Effector memory CD8-positive, alpha-beta T cell (primary cell): ENCODE measurements at regions not wholly inside any gene's neighbourhood (a gene's known extent, or its start where the extent isn't known, plus 50 kb on each side); places are given as distances from the start of the nearest gene placed in this dataset.

ENCODE experiments used
- ATAC-seq: fragments of 150-1000 bp; cut with Tn5 transposase; replicated peaks from 2 replicates; pipeline ENCODE4 v1.10.0; 2021; ENCODE audit warnings: mild to moderate bottlenecking, moderate library complexity
- DNase-seq, 3 experiments: peaks; one replicate each; pipeline ENCODE4 v3.0.0; 2021
- H3K27ac Mint-ChIP-seq, 2 donors: one replicate each; pipeline ENCODE4 v1.8.0; 2022; ENCODE audit warnings: mild to moderate bottlenecking in 2 of 2, mixed read lengths in 2 of 2, moderate library complexity in 2 of 2
- H3K27me3 Mint-ChIP-seq, 2 donors: one replicate each; pipeline ENCODE4 v1.8.0; 2022; ENCODE audit warnings: mixed read lengths in 2 of 2
- H3K36me3 Mint-ChIP-seq: one replicate; pipeline ENCODE4 v1.8.0; 2022; ENCODE audit warnings: mild to moderate bottlenecking, moderate library complexity, mixed read lengths; ENCODE audit not compliant: insufficient read depth
- H3K4me1 Mint-ChIP-seq, 2 donors: one replicate each; pipeline ENCODE4 v1.8.0; 2022; ENCODE audit warnings: low read depth in 2 of 2, mixed read lengths in 2 of 2
- H3K4me3 Mint-ChIP-seq, 2 donors: one replicate each; pipeline ENCODE4 v1.8.0; 2022; ENCODE audit warnings: mild to moderate bottlenecking in 2 of 2, mixed read lengths in 2 of 2, moderate library complexity in 2 of 2
- H3K9me3 Mint-ChIP-seq, 2 donors: one replicate each; pipeline ENCODE4 v1.8.0; 2022; ENCODE audit warnings: mixed read lengths in 2 of 2

DNA sequence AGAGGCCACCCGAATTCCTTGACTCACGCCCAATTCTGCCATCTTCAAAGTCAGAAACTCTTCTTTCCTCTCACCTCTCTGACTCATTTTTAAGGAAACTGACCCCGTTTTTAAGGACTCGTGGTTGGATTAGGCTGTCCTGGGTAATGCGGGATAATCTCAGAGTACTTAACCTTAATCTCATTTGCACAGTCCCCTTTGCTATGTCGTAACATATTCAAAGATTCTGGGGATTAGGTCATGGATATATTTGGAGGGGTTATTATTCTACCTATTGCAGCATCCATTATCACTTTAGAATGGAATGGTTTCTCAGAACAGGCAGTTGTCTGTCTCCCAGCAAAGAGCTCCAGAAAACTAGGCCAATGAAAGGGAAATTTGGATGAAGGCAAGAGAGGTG lies 80.8 kb upstream of the IL12B start:
- no peak for ATAC-seq
- peaks cover 10% of the 10 kb centered on the region for H3K36me3 Mint-ChIP-seq
- H3K27me3 Mint-ChIP-seq: peaks cover 0 to 6% of the 10 kb centered on the region in 2 donors
- H3K4me1 Mint-ChIP-seq: peaks cover 28 to 43% of the 10 kb centered on the region in 2 donors
- no peak for DNase-seq
- H3K9me3 Mint-ChIP-seq: no peaks in the 10 kb centered on the region
- peak overlapping the region in 1 of 2 donors; percentile 13 for H3K4me3 Mint-ChIP-seq
- H3K27ac Mint-ChIP-seq: peak overlapping the region in 1 of 2 donors; percentile 76

DNA sequence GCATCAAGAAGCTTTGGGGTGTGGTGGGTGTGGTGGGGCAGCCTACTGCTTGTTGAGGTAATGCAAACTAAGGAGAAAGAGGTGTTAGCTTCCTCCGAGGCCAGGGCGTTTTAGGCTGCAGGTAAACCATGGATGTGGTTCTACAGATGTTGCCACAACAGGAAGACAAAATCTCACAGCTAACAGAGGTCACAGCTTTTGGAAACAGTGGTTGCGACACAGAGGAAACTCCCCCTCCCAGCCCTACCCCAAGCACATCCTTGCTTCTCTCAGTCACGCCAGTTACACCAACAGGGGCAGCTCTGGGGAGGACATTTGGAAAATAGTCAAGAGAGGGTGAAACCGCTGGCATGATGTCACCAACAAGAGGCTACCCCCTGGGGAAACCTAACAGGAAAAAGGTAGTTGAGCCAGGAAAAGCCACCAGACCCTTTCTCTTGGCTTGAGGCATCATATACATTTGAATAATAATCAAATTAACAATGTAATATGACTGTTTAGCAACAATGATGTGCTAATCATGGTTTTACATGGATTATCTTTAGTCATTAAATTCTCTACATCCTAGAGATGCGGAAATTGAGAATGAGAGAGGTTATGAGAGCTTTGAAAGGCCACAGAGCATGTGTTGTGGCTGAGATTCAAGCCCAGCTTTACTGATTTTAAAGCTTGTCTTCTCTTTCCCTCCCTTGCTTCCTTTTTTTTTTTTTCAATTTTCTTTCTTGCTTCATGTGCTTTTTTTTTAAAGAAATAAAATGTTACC lies 82.2 kb upstream of the IL12B start:
- Mint-ChIP-seq H3K27ac (peak overlapping the region; percentile 73 to 76), H3K36me3 (peaks cover 10% of the 10 kb centered on the region), H3K4me3 (peak overlapping the region; percentile 49), H3K9me3 (no peaks in the 10 kb centered on the region), H3K4me1 (peaks cover 28 to 43% of the 10 kb centered on the region in 2 donors), H3K27me3 (no peaks in the 10 kb centered on the region)
- ATAC-seq (peak; percentile 96), DNase-seq (peak; percentile 70 to 72 (median 71))

GRCh38 chr5:159414021-159414420 lies 83.7 kb upstream of the IL12B start:
- H3K36me3 Mint-ChIP-seq: peaks cover 10% of the 10 kb centered on the region
- peaks cover 25 to 37% of the 10 kb centered on the region in 2 donors for H3K4me1 Mint-ChIP-seq
- no peaks in the 10 kb centered on the region for H3K27me3 Mint-ChIP-seq
- DNase-seq: no peak
- no peak for ATAC-seq
- H3K9me3 Mint-ChIP-seq: no peaks in the 10 kb centered on the region
- H3K27ac Mint-ChIP-seq: no peak overlapping the region
- H3K4me3 Mint-ChIP-seq: peak overlapping the region in 1 of 2 donors; percentile 56

- H3K27me3 Mint-ChIP-seq: no peaks in the 10 kb centered on the region
- ATAC-seq (no peak), DNase-seq (no peak)
- no peak overlapping the region for H3K4me3 Mint-ChIP-seq
- peaks cover 10% of the 10 kb centered on the region for H3K36me3 Mint-ChIP-seq
- no peak overlapping the region for H3K27ac Mint-ChIP-seq
- peaks cover 19 to 31% of the 10 kb centered on the region in 2 donors for H3K4me1 Mint-ChIP-seq
- no peaks in the 10 kb centered on the region for H3K9me3 Mint-ChIP-seq
These were observed 85.1 kb upstream of the IL12B start for GRCh38 chr5:159415301-159415937.

DNA sequence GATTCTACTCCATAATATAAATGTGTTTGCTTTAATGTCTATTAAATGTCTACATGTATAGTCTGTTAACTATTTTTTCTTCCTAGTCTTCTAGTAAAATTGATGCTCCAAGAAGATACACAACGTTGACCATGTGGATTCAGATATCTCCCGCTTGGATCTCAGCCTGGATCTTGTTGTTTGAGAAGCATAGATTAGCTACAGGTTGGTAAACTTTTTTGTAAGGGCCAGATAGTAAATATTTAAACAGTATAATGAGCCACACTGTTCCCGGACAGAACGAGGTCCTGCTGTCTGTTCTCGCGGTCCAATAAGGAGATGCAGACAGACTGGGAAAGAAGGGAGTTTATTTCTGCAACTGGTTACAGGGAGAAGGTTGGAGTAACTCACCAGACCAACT lies 86.2 kb upstream of the IL12B start:
- DNase-seq (no peak), ATAC-seq (no peak)
- Mint-ChIP-seq H3K4me1 (peaks cover 12 to 31% of the 10 kb centered on the region in 2 donors), H3K27me3 (no peaks in the 10 kb centered on the region), H3K4me3 (no peak overlapping the region), H3K27ac (no peak overlapping the region), H3K36me3 (peaks cover 10% of the 10 kb centered on the region), H3K9me3 (no peaks in the 10 kb centered on the region)

GRCh38 chr5:159417170-159417569 lies 86.9 kb upstream of the IL12B start:
- no peak for ATAC-seq
- H3K27ac Mint-ChIP-seq: no peak overlapping the region

GRCh38 chr5:159419576-159419975 lies 89.3 kb upstream of the IL12B start:
- ATAC-seq: no peak
- H3K27me3 Mint-ChIP-seq: no peaks in the 10 kb centered on the region
- no peak for DNase-seq
- H3K9me3 Mint-ChIP-seq: no peaks in the 10 kb centered on the region
- H3K27ac Mint-ChIP-seq: no peak overlapping the region
- no peaks in the 10 kb centered on the region for H3K36me3 Mint-ChIP-seq
- H3K4me1 Mint-ChIP-seq: peaks cover 0 to 17% of the 10 kb centered on the region in 2 donors
- H3K4me3 Mint-ChIP-seq: no peak overlapping the region

More at GRCh38 chr5:159417170-159417569, 86.9 kb upstream of the IL12B start:
- DNase-seq: no peak
- Mint-ChIP-seq H3K36me3 (peaks cover 9% of the 10 kb centered on the region), H3K9me3 (no peaks in the 10 kb centered on the region), H3K4me1 (peaks cover 6 to 24% of the 10 kb centered on the region in 2 donors), H3K27me3 (no peaks in the 10 kb centered on the region), H3K4me3 (no peak overlapping the region)

DNA sequence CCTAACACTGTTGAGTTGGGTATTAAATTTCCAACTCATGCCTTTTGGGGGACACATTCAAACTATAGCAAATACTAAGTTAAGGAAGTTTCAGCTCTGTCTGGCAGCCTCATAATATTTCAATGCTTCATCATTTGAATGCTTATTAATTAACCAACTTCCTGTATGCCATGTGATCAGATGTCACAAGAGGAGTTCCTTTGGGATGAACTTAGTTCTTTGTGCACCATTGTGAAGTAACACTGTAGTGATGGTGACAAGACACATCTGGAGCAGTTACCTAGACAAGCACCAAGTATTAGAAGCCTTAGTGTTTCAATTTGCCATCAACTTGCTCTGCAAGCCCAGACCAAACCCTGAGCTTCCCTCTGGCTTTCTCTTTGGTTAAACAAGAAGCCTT lies 90.7 kb upstream of the IL12B start:
- H3K27ac Mint-ChIP-seq: no peak overlapping the region
- H3K4me3 Mint-ChIP-seq: no peak overlapping the region
- H3K36me3 Mint-ChIP-seq: peaks cover 3% of the 10 kb centered on the region
- no peaks in the 10 kb centered on the region for H3K27me3 Mint-ChIP-seq
- DNase-seq (no peak), ATAC-seq (no peak)
- H3K9me3 Mint-ChIP-seq: no peaks in the 10 kb centered on the region
- peaks cover 7 to 22% of the 10 kb centered on the region in 2 donors for H3K4me1 Mint-ChIP-seq

GRCh38 chr5:159422361-159422760 lies 92.1 kb upstream of the IL12B start:
- H3K27me3 Mint-ChIP-seq: no peaks in the 10 kb centered on the region
- no peaks in the 10 kb centered on the region for H3K9me3 Mint-ChIP-seq
- H3K4me1 Mint-ChIP-seq: peaks cover 19 to 37% of the 10 kb centered on the region in 2 donors
- H3K36me3 Mint-ChIP-seq: peaks cover 3% of the 10 kb centered on the region
- ATAC-seq (no peak), DNase-seq (no peak)
- H3K27ac Mint-ChIP-seq: no peak overlapping the region
- H3K4me3 Mint-ChIP-seq: no peak overlapping the region

DNA sequence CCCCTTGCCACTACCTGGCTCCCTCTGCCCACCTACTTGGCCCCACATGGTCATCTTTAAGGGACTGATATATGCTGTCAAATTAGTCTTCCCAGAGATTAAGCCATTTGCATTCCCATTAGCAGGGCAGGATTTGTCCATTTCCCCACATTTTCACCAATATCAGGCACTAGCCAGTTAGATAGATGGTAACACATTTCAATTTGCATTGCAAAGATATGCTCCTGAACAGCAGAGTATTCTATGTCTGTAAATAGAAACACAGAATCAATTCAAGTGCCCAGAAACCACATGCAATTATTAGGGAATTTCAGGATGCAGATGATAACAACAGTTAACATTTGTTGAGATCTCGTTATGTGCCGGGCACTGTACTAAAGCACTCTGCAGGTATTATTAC lies 92.6 kb upstream of the IL12B start:
- no peaks in the 10 kb centered on the region for H3K9me3 Mint-ChIP-seq
- ATAC-seq (no peak), DNase-seq (no peak)
- no peak overlapping the region for H3K4me3 Mint-ChIP-seq
- peaks cover 24 to 42% of the 10 kb centered on the region in 2 donors for H3K4me1 Mint-ChIP-seq
- H3K27ac Mint-ChIP-seq: no peak overlapping the region
- H3K27me3 Mint-ChIP-seq: no peaks in the 10 kb centered on the region
- peaks cover 3% of the 10 kb centered on the region for H3K36me3 Mint-ChIP-seq

- H3K27ac Mint-ChIP-seq: peak overlapping the region in 1 of 2 donors; percentile 60
- ATAC-seq (no peak), DNase-seq (no peak)
- no peaks in the 10 kb centered on the region for H3K9me3 Mint-ChIP-seq
- peaks cover 3% of the 10 kb centered on the region for H3K36me3 Mint-ChIP-seq
- no peak overlapping the region for H3K4me3 Mint-ChIP-seq
- no peaks in the 10 kb centered on the region for H3K27me3 Mint-ChIP-seq
- peaks cover 33 to 54% of the 10 kb centered on the region in 2 donors for H3K4me1 Mint-ChIP-seq
These were observed 93.8 kb upstream of the IL12B start for GRCh38 chr5:159424123-159424522.

DNA sequence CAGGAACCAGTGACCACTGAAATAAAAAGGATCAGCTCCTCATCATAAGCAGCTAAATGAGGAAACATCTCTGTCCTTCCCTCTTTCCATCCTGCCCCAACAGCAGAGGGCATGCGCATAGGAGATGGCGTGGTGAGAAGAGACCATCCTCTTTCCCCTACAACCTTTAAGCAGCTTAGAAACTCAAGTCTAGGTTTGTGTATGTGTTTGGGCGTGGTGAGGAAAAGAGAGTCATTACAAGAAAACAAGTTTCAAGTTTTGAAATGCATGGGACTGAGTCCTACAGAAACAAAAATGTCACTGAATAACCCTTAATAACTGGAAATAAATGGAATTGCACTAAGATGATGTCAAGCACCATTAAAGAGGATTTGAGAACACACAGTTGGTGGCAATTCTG lies 96.4 kb upstream of the IL12B start:
- H3K36me3 Mint-ChIP-seq: peaks cover 3% of the 10 kb centered on the region
- no peaks in the 10 kb centered on the region for H3K9me3 Mint-ChIP-seq
- no peak for ATAC-seq
- DNase-seq: no peak
- peak overlapping the region; percentile 58 to 88 for H3K27ac Mint-ChIP-seq
- no peaks in the 10 kb centered on the region for H3K27me3 Mint-ChIP-seq
- H3K4me3 Mint-ChIP-seq: peak overlapping the region in 1 of 2 donors; percentile 68
- H3K4me1 Mint-ChIP-seq: peaks cover 40 to 60% of the 10 kb centered on the region in 2 donors

- no peaks in the 10 kb centered on the region for H3K9me3 Mint-ChIP-seq
- peak; percentile 76 for ATAC-seq
- H3K27ac Mint-ChIP-seq: peak overlapping the region; percentile 58 to 88
These were observed 97.1 kb upstream of the IL12B start for GRCh38 chr5:159427180-159428012.

More at GRCh38 chr5:159427180-159428012, 97.1 kb upstream of the IL12B start:
- no peaks in the 10 kb centered on the region for H3K27me3 Mint-ChIP-seq
- DNase-seq: no peak
- peak overlapping the region; percentile 35 to 68 for H3K4me3 Mint-ChIP-seq
- H3K36me3 Mint-ChIP-seq: peaks cover 3% of the 10 kb centered on the region
- H3K4me1 Mint-ChIP-seq: peaks cover 44 to 62% of the 10 kb centered on the region in 2 donors
